ENCODE measurements at regions not wholly inside any gene's neighbourhood (a gene's known extent, or its start where the extent isn't known, plus 50 kb on each side); places are given as distances from the start of the nearest gene placed in this dataset.

DNA sequence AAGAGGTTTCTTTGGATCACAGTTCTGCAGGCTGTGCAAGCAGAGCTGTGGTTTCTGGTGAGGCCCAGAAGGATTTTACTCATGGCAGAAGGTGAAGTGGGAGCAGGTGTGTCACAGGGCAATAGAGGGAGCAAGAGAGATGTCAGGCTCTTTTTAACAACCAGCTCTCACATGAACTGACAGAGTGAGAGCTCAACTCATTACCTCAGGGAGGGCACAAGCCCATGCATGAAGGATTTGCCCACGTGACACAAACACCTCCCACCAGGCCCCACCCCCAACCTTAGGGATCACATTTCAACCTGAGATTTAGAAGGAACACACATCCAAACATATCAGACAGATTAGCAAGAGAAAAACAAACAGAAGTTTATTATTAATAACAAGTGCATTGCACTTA, 470.4 kb downstream of the GALC start:
- TF ChIP-seq, protein P1, sequence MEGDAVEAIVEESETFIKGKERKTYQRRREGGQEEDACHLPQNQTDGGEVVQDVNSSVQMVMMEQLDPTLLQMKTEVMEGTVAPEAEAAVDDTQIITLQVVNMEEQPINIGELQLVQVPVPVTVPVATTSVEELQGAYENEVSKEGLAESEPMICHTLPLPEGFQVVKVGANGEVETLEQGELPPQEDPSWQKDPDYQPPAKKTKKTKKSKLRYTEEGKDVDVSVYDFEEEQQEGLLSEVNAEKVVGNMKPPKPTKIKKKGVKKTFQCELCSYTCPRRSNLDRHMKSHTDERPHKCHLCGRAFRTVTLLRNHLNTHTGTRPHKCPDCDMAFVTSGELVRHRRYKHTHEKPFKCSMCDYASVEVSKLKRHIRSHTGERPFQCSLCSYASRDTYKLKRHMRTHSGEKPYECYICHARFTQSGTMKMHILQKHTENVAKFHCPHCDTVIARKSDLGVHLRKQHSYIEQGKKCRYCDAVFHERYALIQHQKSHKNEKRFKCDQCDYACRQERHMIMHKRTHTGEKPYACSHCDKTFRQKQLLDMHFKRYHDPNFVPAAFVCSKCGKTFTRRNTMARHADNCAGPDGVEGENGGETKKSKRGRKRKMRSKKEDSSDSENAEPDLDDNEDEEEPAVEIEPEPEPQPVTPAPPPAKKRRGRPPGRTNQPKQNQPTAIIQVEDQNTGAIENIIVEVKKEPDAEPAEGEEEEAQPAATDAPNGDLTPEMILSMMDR (IDR thresholded peaks at IDR 0.05), result no peak
- no peak overlapping the region for H3K27ac Mint-ChIP-seq
- no peaks in the 10 kb centered on the region for H3K27me3 Mint-ChIP-seq (ENCODE audit: low read depth, poor library complexity)
- H3K36me3 Mint-ChIP-seq (ENCODE audit: low read depth), result no peaks in the 10 kb centered on the region
- peaks cover 8% of the 10 kb centered on the region for H3K4me1 Mint-ChIP-seq
- DNase-seq, result peak; percentile 26
- no peak overlapping the region for H3K4me3 Mint-ChIP-seq
- peaks cover 5% of the 10 kb centered on the region for H3K9me3 Mint-ChIP-seq

DNA sequence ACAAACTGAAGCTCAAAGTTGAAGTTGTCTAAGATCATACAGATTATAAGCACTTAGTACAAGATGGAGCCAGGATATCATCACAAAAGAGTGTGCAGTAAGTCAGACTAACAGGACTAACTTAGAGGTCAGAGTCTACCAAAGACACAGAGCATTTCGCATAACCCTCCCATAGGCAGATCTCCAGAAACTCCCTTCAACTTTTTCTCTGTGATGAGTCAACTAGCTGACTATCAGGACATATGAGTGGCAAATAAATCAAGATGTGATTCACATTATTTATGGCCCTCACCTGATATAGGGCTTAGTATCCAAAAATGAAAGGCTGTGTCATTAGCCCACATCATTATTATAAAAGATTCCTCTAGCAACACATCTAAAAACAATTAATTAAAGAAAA, 484.6 kb downstream of the GALC start:
- Mint-ChIP-seq H3K27ac (no peak overlapping the region), H3K4me1 (no peaks in the 10 kb centered on the region), H3K9me3 (no peaks in the 10 kb centered on the region), H3K36me3 (ENCODE audit: low read depth) (no peaks in the 10 kb centered on the region), H3K4me3 (no peak overlapping the region), H3K27me3 (ENCODE audit: low read depth, poor library complexity) (peaks cover 4% of the 10 kb centered on the region)
- TF ChIP-seq, protein P1 (IDR thresholded peaks at IDR 0.05), result no peak
- no peak for DNase-seq

DNA sequence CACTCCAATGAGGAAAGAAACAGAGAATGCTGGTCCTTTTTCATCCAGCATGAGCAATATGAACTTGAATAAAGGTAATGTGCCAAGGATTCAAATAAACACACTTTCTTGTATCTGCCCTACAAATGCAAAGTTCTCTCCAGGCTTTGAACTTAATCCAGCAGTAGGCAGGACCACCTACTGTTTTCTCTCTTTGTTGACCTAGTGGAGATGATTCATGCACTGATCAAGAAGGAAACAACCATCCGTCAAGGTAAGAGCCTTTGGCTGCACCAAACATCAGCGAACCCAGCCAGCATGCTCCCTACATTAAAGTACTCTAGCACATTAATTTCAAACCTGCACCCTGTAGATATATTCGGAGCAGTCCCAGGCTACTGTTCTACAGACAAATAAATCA, 489.3 kb downstream of the GALC start:
- no peaks in the 10 kb centered on the region for H3K27me3 Mint-ChIP-seq (ENCODE audit: low read depth, poor library complexity)
- H3K4me3 Mint-ChIP-seq, result no peak overlapping the region
- DNase-seq, result no peak
- TF ChIP-seq, protein P1 (IDR thresholded peaks at IDR 0.05), result no peak
- H3K27ac Mint-ChIP-seq, result no peak overlapping the region
- H3K4me1 Mint-ChIP-seq, result no peaks in the 10 kb centered on the region
- no peaks in the 10 kb centered on the region for H3K9me3 Mint-ChIP-seq
- H3K36me3 Mint-ChIP-seq (ENCODE audit: low read depth), result no peaks in the 10 kb centered on the region

DNA sequence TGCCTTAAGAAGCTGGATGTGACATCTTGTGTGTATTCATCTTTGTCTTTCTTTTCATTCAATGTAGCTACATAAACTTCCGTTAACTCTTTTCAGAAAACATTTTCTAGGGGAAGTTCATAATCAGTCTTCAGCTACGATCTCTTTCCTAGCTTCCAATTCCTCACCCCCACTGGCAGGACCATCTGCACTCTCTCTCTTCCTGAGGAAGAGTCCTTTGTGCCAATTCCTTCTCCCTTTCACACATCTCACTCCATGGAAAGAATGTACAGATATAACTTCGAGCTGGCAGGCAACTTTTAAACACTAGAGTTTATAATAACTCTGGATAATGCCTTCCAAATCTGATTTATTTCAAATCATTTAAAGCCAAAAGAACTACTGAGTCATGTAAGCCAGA, 495.7 kb downstream of the GALC start:
- DNase-seq, result no peak
- Mint-ChIP-seq H3K4me3 (no peak overlapping the region), H3K36me3 (ENCODE audit: low read depth) (no peaks in the 10 kb centered on the region), H3K4me1 (no peaks in the 10 kb centered on the region), H3K27ac (no peak overlapping the region), H3K27me3 (ENCODE audit: low read depth, poor library complexity) (no peaks in the 10 kb centered on the region), H3K9me3 (no peaks in the 10 kb centered on the region)
- TF ChIP-seq, protein P1 (IDR thresholded peaks at IDR 0.05), result no peak

DNA sequence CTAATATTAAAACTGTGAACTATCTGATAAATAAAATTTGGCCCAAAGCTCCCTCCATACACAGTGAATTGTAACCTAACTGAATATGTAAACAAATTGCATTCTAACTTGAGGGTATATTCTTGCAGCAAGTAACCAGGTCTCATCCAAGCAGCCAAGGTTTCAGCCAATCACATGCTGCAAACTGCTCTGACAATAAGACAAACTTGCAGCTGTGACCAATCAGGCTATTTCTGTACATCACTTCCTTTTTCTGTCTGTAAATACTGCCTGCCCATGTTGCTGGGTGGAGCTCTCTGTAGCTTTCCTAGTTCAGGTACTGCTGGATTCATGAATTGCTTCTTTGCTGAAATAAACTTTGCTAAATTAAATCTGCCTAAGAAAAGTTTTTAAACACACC, 499.0 kb downstream of the GALC start:
- TF ChIP-seq, protein P1 (IDR thresholded peaks at IDR 0.05), result no peak
- H3K27me3 Mint-ChIP-seq (ENCODE audit: low read depth, poor library complexity), result no peaks in the 10 kb centered on the region
- no peaks in the 10 kb centered on the region for H3K36me3 Mint-ChIP-seq (ENCODE audit: low read depth)
- DNase-seq, result no peak
- H3K27ac Mint-ChIP-seq, result no peak overlapping the region
- no peaks in the 10 kb centered on the region for H3K4me1 Mint-ChIP-seq
- H3K9me3 Mint-ChIP-seq, result no peaks in the 10 kb centered on the region
- H3K4me3 Mint-ChIP-seq, result no peak overlapping the region

DNA sequence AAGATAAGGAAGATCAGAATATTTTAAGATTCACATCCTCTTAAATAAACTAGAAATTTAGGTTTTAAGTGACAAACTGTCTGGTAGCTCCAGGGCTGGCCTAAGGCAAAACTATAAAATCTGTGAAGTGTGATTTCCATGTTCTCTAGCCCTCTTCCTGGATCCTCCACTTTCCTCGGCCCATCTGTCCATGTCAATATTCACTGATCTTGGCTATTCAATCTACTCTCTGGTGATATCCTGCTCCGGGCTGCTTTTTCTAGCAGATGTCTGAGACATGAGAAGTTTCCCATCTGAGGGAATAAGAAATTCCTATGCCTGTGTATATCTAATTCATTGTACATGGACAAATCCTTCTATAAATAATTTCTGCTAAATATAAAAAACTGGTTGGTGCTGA, 500.4 kb downstream of the GALC start:
- TF ChIP-seq, protein P1 (IDR thresholded peaks at IDR 0.05), result no peak
- Mint-ChIP-seq H3K27ac (no peak overlapping the region), H3K27me3 (ENCODE audit: low read depth, poor library complexity) (no peaks in the 10 kb centered on the region), H3K4me3 (no peak overlapping the region), H3K4me1 (no peaks in the 10 kb centered on the region), H3K9me3 (no peaks in the 10 kb centered on the region), H3K36me3 (ENCODE audit: low read depth) (no peaks in the 10 kb centered on the region)
- DNase-seq, result no peak

Data from nephron progenitor cell (in vitro differentiated cells).